Right renal cortex interstitium (tissue), 3 donors: ENCODE measurements at regions not wholly inside any gene's neighbourhood (a gene's known extent, or its start where the extent isn't known, plus 50 kb on each side); places are given as distances from the start of the nearest gene placed in this dataset.

Source experiments
- DNase-seq, 3 donors: peaks; one replicate each; pipeline ENCODE4 v3.0.0-alpha.2; 2013; ENCODE audit warnings: low read depth in 3 of 3, low spot score in 2 of 3

- no peak for DNase-seq
Observed at GRCh38 chr10:35743351-35743750, 101.3 kb upstream of the FZD8 start.

GRCh38 chr10:35739998-35740397, 97.9 kb upstream of the FZD8 start:
- no peak for DNase-seq

GRCh38 chr10:35735412-35735811, 93.3 kb upstream of the FZD8 start:
- no peak for DNase-seq

- no peak for DNase-seq
Observed at GRCh38 chr10:35731828-35732227, 89.7 kb upstream of the FZD8 start.

GRCh38 chr10:35728341-35728740, 86.2 kb upstream of the FZD8 start:
- DNase-seq: no peak

GRCh38 chr10:35726846-35727245, 84.8 kb upstream of the FZD8 start:
- DNase-seq: no peak

- DNase-seq: no peak
Observed at GRCh38 chr10:35723992-35724391, 81.9 kb upstream of the FZD8 start.

- DNase-seq: no peak
Observed at GRCh38 chr10:35723059-35723458, 81.0 kb upstream of the FZD8 start.

- DNase-seq: no peak
Observed at GRCh38 chr10:35722636-35723035, 80.5 kb upstream of the FZD8 start.

- DNase-seq: no peak
Observed at GRCh38 chr10:35722226-35722625, 80.1 kb upstream of the FZD8 start.

- no peak for DNase-seq
Observed at GRCh38 chr10:35720366-35720765, 78.3 kb upstream of the FZD8 start.

GRCh38 chr10:35716776-35717175, 74.7 kb upstream of the FZD8 start:
- DNase-seq: no peak

- no peak for DNase-seq
Observed at GRCh38 chr10:35712486-35712885, 70.4 kb upstream of the FZD8 start.

GRCh38 chr10:35711615-35712411, 69.7 kb upstream of the FZD8 start:
- no peak for DNase-seq

- no peak for DNase-seq
Observed at GRCh38 chr10:35707642-35708425, 65.7 kb upstream of the FZD8 start.

- no peak for DNase-seq
Observed at GRCh38 chr10:35706959-35707358, 64.9 kb upstream of the FZD8 start.

GRCh38 chr10:35705671-35706070, 63.6 kb upstream of the FZD8 start:
- DNase-seq: no peak

- no peak for DNase-seq
Observed at GRCh38 chr10:35705051-35705450, 63.0 kb upstream of the FZD8 start.

GRCh38 chr10:35704401-35704800, 62.3 kb upstream of the FZD8 start:
- DNase-seq: no peak

GRCh38 chr10:35700487-35700882, 58.4 kb upstream of the FZD8 start:
- DNase-seq: no peak

GRCh38 chr10:35699848-35700486, 57.9 kb upstream of the FZD8 start:
- no peak for DNase-seq
